ENCODE measurements at regions not wholly inside any gene's neighbourhood (a gene's known extent, or its start where the extent isn't known, plus 50 kb on each side); places are given as distances from the start of the nearest gene placed in this dataset.

DNA sequence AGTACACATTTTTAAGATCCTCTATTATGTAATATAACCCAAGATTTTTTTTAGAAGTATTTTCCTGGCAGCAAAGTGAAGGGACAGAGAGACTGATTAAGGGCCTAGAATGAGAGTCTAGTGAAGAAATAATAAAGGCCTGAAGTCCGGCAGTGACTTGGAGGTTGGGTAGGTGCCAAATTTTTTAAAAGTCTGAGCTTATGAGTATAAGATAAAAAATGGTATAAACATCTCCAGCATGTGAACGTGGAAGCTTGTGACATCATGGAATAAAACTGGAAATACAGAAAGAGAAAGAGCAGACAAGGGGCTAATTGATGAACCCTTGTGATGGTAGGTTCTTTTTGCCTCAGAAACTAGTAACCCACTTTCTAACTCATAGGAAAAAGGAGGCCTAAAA, 174.6 kb downstream of the SUCLA2 start:
- no peak for DNase-seq

DNA sequence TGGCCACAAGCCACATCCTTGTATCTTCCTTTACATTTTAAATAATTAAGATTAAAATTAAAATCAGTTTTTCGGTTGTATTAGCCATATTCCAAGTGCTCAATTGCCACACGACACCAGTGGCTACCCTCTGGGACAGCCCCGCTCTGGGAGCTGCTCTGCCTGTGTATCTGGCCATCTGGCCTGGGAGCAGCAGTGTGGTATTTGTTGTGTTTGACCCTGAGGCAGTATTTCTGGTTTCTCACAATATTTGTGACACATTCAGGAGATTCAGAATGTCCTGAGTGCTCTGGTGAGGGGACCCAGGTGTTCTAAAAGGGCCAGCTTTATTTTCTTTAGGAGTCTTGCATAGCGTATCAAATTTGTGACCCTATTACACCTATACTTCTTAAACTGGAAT, 179.0 kb downstream of the SUCLA2 start:
- DNase-seq: no peak

DNA sequence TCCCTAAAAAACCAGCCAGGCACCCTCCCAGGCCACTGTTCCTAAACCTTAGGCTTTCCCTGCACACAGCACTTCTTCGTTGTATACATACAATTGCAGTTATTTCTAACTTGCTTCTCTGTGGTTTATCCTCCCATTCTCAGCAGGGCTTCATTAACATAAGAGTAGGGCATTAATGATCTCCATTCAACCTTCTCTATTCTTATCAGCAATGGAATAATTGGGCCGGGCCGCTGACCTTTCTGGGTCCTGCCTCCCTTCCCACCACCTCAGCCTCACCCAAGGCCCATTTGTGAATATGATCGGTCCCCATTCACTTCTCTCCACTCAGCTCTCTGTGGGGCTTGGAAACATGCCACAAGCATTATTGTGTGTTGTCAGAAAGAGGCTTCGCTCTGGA, 184.2 kb downstream of the SUCLA2 start:
- no peak for DNase-seq

DNA sequence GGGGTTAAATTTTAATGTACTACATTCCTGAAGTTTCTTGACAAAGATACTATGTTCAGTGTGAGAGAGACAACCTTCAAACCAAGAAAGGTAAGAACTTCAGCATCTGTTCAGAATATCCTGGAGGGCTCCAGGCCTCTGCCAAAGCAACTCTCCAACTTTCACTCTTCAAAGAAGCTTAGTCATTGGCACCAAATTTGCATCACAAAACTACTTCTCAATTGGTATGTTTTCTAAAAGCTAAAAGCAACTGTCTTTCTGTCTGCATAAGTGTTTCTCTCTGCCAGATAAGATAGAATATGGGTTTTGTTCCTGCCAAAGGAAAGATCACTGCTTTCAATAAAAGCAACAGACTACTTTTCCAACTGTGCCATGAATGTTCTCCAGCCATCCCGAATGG, 187.4 kb downstream of the SUCLA2 start:
- no peak for DNase-seq

DNA sequence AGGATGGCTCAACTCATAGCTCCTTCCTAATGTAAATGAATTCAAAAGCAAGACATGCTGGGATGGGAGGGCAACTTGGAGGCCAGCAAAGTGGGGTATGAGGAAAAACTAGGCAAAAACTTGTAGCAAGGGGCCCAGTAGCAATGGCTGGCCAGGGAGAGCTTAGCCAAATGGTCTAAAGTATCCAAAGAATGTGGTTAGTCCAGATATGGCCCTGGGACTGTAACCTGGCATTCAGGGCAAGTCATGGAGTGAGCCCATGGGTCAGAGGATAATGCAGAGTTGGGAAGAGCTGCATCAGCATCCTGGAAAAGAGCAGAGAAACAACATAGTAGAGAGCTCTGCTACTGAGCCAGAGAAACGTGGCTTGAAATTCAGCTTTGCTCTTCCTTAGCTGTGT, 191.7 kb downstream of the SUCLA2 start:
- DNase-seq: no peak

DNA sequence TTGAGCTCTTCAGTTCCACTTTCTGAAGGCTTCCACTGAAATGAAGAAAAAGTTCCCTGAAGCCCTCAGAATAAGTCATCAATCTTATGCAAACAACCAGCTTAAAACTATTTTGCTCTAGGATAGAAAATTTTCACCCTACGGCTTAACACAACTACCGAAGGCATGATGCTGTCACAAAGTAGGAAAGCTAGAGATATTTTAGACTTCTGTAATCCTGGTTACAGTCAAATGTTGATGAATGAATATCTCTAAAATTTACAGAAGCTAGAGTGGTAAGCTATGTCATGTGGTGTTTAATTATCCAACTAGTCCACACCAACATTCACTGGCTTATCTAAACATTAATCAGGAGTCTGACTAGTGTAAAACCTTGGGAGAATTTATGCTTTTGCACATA, 197.9 kb downstream of the SUCLA2 start:
- DNase-seq: no peak

DNA sequence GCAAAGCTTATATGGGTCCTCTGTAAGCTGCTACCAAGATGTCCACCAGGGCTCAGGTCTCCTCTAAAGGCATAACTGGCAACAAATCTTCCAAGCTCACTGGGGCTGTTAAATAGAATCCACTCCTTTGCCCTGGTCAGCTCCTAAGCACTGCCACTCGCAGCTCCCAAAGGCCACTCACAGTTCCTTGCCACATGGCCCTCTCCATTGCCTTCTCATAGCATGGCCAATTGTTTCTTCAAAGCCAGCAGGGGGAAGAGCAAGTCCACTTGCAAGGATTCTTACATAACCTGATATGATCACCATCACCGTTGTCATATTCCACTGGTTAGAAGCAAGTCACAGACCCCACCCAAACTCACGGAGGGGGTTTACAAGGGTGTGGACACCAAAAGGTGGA, 199.5 kb downstream of the SUCLA2 start:
- DNase-seq: no peak

DNA sequence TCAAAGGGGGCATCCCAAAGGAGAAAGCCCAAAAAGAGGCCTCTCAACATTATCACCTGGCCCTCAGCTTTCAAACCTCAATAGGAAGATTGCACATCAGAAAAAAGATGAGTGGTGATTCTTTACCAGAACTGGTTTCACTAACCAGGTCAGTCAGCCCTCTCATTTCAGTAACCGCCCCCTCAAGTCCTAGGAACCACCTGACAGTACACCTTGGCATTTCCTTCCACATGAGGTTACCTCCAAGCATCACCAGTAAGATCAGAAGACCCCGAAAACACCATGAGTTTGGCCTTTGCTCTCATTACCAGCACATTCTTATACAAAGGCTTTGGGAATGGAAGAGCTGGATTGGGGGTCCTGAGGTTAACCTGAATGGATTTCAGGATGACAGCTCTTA, 200.5 kb downstream of the SUCLA2 start:
- no peak for DNase-seq

DNA sequence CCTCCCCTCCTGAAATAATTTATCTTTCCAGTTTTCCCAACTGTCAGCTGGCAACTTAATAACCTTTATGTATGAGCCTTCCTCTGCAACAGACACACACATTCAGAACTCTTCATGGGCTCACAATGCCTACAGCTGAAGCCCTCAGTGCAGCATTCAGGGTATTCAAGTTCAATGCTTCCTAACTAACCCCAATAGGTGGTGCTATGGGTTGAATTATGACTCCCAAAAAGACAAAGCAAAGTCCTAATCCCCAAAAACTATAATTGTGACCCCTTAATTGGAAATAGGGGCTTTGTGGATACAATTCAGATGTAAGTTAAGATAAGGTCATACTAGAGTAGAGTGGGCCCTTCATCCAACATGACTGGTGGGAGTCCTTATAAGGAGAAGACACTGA, 202.2 kb downstream of the SUCLA2 start:
- no peak for DNase-seq

DNA sequence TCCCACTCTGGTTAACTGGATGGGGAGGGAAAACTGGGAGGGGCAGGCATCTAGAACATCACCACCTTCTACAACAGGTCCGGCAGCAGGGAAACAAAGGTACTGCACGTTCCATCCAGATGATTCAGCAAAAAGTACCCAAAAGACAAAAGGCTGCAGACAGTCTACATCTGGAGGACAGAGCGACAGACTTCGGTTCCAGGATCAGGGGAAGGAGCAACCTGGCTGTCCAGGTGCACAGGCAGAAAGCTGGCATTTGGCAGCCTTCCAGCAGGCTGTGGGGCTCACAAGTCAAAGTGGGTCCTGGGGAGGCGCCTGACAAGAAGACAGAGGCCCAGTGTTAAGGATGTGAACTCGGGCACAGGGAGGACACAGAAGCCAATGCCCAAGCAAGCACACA, 202.9 kb downstream of the SUCLA2 start:
- DNase-seq: no peak

DNA sequence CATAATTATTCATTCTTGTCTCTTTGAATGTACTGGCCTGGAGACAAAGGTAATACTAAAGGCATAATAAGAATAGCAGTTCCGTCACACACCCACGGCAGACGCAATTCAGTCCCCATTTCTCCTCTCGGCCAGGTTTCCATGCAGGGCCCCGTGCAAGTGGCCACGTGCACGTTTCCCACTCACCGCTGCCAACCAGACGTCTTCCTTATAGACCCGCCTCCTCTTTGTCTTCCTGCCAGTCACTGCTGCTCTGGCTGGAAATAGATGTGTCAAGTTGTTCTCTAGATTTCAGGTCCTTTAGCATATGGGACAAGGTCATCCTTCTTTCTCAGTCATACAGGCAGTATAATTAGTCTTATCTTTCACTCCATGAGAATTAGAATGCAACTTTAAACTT, 204.3 kb downstream of the SUCLA2 start:
- DNase-seq: no peak

DNA sequence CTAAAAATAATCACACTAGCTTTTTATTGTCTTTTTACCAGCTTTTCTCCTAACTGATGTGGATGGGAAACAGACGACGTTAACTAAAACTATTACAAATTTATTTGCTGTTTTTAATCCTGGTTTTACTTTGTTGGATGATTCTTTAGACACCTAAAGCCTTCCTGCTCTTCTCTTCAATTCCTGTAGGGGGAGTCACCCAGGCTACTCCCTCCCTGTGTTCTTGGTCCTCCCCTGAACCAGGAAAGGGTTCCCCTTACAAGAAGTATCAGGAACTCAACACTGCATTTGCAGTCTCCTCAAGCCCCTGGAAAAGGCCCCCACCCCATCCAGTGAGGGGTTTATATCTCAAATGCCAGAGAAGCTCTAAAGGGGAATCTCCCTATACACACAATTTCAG, 206.1 kb downstream of the SUCLA2 start:
- DNase-seq: no peak

DNA sequence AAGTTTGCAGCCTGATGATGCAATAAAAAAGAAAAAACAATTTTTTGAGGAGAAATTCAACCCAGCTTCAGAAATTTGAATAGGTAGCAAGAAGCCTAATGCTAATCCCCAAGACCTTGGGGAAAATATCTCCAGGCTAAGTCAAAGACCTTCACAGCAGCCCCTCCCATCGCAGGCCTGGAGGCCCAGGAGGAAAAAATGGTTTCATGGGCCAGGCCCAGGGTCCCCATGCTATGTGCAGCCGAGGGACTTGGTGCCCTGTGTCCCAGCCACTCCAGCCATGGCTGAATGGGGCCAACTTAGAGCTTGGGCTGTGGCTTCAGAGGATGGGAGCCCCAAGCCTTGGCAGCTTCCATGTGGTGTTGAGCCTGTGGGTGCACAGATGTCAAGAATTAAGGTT, 210.3 kb downstream of the SUCLA2 start:
- no peak for DNase-seq

DNA sequence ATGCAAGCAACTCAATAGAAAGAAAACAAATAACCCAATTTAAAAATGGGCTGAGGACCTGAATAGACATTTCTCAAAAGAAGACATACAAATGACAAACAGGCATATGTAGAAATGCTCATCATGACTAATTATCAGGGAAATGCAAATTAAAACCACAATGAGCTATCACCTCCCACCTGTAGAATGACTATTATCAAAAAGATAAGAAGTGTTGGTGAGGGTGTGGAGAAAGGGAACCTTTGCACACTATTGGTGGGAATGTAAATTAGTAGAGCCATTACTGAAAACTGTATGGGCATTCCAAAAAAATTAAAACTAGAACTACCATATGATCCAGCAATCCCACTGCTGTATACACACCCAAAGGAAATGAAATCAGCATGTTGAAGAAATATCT, 212.2 kb downstream of the SUCLA2 start:
- DNase-seq: no peak

DNA sequence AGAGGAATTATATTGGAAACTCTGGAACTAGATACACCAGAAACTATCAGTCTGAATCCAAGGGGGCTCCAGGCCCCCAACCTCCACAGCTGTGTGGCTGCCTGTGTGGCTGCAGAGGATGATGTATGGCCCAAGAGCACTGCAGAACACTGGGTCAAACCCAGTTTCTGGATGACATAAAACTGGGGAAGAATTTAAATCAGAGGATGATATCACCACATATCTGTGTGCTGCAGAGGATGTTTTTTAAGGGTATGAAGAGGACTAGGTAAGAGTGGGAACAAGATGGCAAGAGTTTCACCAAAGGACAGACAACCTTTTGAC, 226.4 kb downstream of the SUCLA2 start:
- no peak for DNase-seq

DNA sequence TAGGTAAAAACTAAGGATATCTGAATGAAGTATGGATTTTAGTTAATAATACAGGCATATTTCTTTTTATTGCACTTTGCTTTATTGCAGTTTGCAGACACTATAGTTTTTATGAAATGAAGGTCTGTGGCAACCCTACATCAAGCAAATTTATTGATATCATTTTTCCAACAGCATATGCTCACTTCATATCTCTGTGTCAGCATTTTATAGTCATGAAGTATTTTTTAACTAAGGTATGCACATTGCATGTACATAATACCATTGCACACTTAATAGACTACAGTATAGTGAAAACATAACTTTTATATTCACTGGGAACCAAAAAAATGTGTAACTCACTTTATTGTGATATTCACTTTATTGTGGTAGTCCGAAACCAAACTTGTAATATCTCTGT, 236.3 kb downstream of the SUCLA2 start:
- no peak for DNase-seq

DNA sequence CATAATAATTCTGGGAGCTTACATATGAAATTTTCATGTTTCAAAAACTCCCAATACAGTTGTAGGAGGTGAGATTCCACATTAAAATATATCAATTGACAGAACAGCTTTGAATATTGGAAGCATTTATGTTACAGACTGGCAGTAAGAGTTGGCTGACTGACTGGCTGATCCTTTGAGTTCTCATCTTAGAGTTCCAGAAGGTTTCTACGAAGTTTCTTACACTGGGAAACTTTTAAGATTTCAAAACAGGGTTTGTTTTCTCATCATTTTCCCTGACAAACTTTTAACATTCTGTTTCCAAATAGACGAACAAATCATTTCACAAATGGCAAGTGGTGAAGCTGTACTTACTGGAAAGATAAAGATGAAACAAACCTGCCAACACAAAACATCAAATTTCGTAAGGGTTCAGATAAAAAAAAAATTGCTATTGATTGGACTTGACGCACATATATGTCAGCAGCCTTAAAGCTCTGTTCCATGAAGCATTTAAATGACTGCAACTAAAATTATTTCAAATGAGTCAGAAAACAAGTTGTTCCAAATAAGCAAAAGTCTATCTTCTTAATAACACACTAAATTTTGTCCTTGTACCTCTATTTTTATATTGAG, 243.5 kb downstream of the SUCLA2 start:
- DNase-seq: no peak

DNA sequence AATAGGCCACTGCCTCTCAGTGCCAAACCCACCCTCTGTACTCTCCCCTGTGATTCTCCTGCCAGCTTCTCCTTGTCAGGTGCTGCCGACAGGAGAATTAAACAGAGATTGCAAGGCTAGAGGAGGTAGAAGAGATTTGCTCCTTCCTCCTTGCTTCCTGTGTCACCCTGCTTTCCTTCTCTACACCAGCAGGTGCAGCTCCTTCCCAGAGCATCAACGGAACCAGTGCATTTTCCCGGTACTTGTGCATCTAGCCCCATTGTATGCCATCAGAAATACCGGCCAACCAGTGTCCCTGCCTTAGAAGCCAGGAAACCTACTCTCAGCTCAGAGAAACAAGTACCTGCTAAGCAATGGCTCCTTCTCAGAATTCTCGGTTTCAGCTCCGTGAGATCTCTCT, 253.2 kb downstream of the SUCLA2 start:
- DNase-seq: no peak

DNA sequence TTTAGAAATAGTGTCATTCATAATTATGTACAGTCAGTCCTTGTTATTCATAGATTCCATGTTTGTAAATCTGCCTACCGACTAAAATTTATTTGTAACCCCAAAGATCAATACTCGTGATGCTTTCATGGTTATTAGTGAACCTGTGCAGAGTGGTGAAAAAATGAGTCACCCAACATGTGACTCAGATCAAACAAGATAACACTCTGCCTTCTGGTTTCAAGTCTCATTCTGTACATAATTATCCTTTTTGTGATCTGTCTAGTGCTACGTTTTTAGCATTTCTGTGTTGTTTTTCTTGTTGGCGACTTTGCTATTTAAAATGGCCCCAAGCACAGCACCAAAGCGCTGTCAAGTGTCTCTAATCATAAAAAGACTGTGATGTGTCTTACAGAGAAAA, 274.7 kb downstream of the SUCLA2 start:
- no peak for DNase-seq

DNA sequence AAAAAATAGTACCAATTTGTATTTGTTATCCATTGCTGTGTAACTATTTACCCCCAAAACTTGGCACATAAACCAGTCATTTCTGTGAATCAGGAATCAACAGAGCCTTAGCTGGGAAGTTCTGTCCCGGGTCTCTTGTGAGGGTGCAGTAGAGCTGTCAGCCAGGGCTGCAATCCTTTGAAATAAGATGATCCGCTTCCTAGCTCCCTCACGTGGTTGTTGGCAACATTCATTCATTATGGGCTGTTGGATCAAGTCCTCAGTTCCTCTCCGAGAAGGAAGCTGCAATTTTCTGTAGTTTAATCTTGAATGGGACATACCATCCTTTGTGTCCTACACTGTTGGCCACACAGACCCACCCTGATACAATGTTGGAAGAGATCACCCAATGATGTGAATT, 277.2 kb downstream of the SUCLA2 start:
- no peak for DNase-seq

DNA sequence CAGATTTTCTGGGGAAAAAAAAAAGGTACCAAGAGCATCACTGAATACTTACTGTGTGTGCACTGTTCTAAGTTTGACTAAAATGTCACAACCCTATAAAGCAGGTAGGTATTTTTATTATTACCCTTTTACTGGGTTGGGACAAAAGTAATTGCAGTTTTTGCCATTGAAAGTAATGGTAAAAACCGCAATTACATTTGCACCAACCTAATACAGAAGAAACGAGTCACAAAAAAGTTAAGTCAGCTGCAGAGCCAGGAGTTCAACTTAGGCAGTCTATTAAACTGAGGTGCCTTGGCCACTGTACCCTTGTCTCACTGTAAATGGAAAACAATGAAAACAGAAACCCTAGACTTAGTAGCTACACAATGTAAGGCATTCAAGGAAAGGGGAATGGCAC, 281.9 kb downstream of the SUCLA2 start:
- no peak for DNase-seq

DNA sequence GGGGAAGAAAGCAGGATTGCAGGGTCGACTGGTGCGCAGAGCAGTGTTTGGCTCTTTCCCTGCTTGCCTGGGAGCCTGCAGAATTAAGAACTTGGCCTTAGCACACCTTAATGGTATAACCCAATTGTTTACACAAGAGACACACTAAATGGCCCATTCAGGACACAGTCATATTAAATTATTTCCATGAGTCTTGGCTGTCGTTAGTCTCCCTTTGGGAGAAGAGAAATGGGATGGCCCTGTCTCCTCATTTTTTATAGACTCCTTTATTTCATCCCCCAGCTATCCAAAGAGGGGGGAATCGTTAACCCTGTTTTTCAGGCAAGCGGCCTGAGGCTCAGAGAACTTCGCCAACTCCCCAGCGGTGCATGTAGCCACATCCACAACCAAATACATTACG, 282.5 kb downstream of the SUCLA2 start:
- no peak for DNase-seq

DNA sequence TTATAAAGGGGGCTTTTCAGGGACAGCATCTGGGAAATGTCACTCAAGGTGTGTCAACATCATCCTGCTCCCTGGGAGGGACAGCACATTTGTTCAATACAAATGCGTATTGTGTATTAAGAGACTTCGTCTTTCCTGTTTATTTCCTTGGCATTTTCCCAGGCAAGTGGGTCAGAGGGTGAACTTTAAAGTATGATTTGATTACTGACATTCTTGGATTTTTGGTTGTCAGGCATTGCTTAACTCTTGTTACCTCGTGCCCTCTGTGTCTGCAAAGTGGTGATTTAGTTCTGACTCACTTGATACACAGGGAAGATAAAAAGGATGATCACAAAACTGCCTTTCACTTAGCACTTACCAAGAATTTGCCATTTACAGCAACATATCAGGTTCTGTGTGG, 292.7 kb downstream of the SUCLA2 start:
- DNase-seq: no peak

DNA sequence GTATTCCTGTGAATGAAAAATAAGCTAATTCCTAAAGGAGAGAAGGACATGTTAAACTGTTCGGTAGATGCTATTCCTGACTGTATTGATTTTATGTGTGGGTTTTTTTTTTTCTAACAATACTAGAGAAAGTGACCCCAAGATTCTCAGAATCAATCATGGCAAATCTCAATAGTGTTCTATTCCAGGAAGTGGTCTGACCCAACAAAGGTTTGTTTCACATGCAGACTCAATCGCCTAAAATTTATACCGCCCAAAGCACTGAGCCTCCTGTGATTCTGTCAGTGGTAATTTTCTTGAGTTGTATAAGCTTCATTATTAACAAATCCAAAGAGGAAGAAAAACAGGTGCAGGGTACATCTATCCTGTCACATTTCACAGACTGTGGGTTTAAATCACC, 293.7 kb downstream of the SUCLA2 start:
- no peak for DNase-seq

DNA sequence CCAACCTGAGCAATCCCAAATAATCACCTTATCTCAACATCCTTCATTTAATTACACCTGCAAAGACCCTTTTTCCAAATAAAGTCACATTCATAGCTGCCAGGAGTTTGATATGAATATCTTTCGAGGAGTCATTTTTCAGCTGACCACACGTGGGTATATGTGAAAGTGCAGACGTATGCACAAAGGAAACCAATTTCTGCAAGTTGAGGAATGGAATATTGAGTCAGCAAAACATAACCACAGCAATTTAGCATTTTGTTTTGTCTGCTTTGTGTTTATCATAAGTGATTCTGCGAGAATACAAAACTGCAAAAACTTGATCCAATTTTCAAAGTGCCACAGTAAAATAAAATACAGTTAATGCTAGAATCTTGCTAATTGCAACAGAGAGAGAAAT, 295.9 kb downstream of the SUCLA2 start:
- DNase-seq: no peak

DNA sequence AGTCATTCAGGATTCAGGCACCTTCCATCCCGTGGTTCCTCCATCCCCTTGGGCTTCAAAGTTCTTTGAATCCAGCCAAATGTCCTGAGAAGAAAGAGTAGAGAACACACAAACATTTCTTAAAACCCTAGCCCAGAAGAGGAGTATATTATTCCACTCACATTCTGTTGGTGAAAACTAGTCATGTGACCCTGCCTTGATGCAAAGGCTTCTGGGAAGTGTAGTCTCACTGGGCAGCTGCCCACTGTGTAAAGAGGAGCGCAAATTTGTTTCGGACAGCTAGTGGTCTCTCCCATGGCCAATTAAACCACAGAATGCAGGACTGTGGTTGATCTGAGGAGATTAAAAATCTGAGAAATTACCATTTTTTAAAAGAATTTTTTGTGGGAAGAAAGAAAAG, 304.4 kb downstream of the SUCLA2 start:
- no peak for DNase-seq

All from SIG-M5 (cell line).